ENCODE measurements at regions not wholly inside any gene's neighbourhood (a gene's known extent, or its start where the extent isn't known, plus 50 kb on each side); places are given as distances from the start of the nearest gene placed in this dataset.
"Not testable (repeated sequence)": the region's sequence is repeated elsewhere in the genome, so short reads cannot be mapped to it uniquely, and the experiment has no call there.

GRCh38 chr5:96329886-96330529 is 103.0 kb downstream of the PCSK1 start:
- H3K9me3 ChIP-seq (ENCODE audit: low read length), result no peaks in the 10 kb centered on the region

GRCh38 chr5:96329289-96329688 is 103.8 kb downstream of the PCSK1 start:
- Histone ChIP-seq H2AFZ (ENCODE audit: low read depth, low read length) (peak overlapping the region; percentile 17), H3K4me3 (ENCODE audit: low read length) (no peak overlapping the region), H3K4me1 (ENCODE audit: insufficient read depth, low read length) (no peaks in the 10 kb centered on the region), H3K36me3 (ENCODE audit: insufficient read depth, low read length) (no peaks in the 10 kb centered on the region), H3K27me3 (ENCODE audit: insufficient read depth, low read length) (no peaks in the 10 kb centered on the region), H3K9me3 (ENCODE audit: low read length) (no peaks in the 10 kb centered on the region)

More at GRCh38 chr5:96329886-96330529, 103.0 kb downstream of the PCSK1 start:
- Histone ChIP-seq H3K27me3 (ENCODE audit: insufficient read depth, low read length) (no peaks in the 10 kb centered on the region), H3K4me3 (ENCODE audit: low read length) (no peak overlapping the region), H2AFZ (ENCODE audit: low read depth, low read length) (no peak overlapping the region), H3K4me1 (ENCODE audit: insufficient read depth, low read length) (no peaks in the 10 kb centered on the region), H3K36me3 (ENCODE audit: insufficient read depth, low read length) (no peaks in the 10 kb centered on the region)

- H3K4me3 ChIP-seq (ENCODE audit: low read length), result no peak overlapping the region
- H3K4me1 ChIP-seq (ENCODE audit: insufficient read depth, low read length), result no peaks in the 10 kb centered on the region
- no peaks in the 10 kb centered on the region for H3K36me3 ChIP-seq (ENCODE audit: insufficient read depth, low read length)
- H3K9me3 ChIP-seq (ENCODE audit: low read length), result no peaks in the 10 kb centered on the region
- no peak overlapping the region for H2AFZ ChIP-seq (ENCODE audit: low read depth, low read length)
- no peaks in the 10 kb centered on the region for H3K27me3 ChIP-seq (ENCODE audit: insufficient read depth, low read length)
Observed at GRCh38 chr5:96327722-96328121, 105.3 kb downstream of the PCSK1 start.

- no peak overlapping the region for H3K4me3 ChIP-seq (ENCODE audit: low read length)
- H2AFZ ChIP-seq (ENCODE audit: low read depth, low read length), result no peak overlapping the region
- H3K4me1 ChIP-seq (ENCODE audit: insufficient read depth, low read length), result no peaks in the 10 kb centered on the region
Observed at GRCh38 chr5:96326902-96327301, 106.1 kb downstream of the PCSK1 start.

GRCh38 chr5:96324708-96325107 is 108.3 kb downstream of the PCSK1 start:
- no peak overlapping the region for H3K4me3 ChIP-seq (ENCODE audit: low read length)

More at GRCh38 chr5:96326902-96327301, 106.1 kb downstream of the PCSK1 start:
- Histone ChIP-seq H3K36me3 (ENCODE audit: insufficient read depth, low read length) (no peaks in the 10 kb centered on the region), H3K9me3 (ENCODE audit: low read length) (peaks cover 3% of the 10 kb centered on the region), H3K27me3 (ENCODE audit: insufficient read depth, low read length) (no peaks in the 10 kb centered on the region)

GRCh38 chr5:96322865-96323264 is 110.2 kb downstream of the PCSK1 start:
- Histone ChIP-seq H3K27me3 (ENCODE audit: insufficient read depth, low read length) (no peaks in the 10 kb centered on the region), H3K36me3 (ENCODE audit: insufficient read depth, low read length) (no peaks in the 10 kb centered on the region), H3K4me3 (ENCODE audit: low read length) (no peak overlapping the region), H2AFZ (ENCODE audit: low read depth, low read length) (no peak overlapping the region), H3K9me3 (ENCODE audit: low read length) (peaks cover 3% of the 10 kb centered on the region), H3K4me1 (ENCODE audit: insufficient read depth, low read length) (no peaks in the 10 kb centered on the region)

More at GRCh38 chr5:96324708-96325107, 108.3 kb downstream of the PCSK1 start:
- Histone ChIP-seq H3K9me3 (ENCODE audit: low read length) (peaks cover 3% of the 10 kb centered on the region), H3K27me3 (ENCODE audit: insufficient read depth, low read length) (no peaks in the 10 kb centered on the region), H2AFZ (ENCODE audit: low read depth, low read length) (no peak overlapping the region), H3K36me3 (ENCODE audit: insufficient read depth, low read length) (no peaks in the 10 kb centered on the region), H3K4me1 (ENCODE audit: insufficient read depth, low read length) (no peaks in the 10 kb centered on the region)

GRCh38 chr5:96322217-96322616 is 110.8 kb downstream of the PCSK1 start:
- Histone ChIP-seq H2AFZ (ENCODE audit: low read depth, low read length) (no peak overlapping the region), H3K4me1 (ENCODE audit: insufficient read depth, low read length) (no peaks in the 10 kb centered on the region), H3K27me3 (ENCODE audit: insufficient read depth, low read length) (no peaks in the 10 kb centered on the region)

GRCh38 chr5:96321345-96321744 is 111.7 kb downstream of the PCSK1 start:
- Histone ChIP-seq H3K9me3 (ENCODE audit: low read length) (peaks cover 3% of the 10 kb centered on the region), H3K4me3 (ENCODE audit: low read length) (no peak overlapping the region), H2AFZ (ENCODE audit: low read depth, low read length) (no peak overlapping the region), H3K4me1 (ENCODE audit: insufficient read depth, low read length) (no peaks in the 10 kb centered on the region), H3K36me3 (ENCODE audit: insufficient read depth, low read length) (no peaks in the 10 kb centered on the region), H3K27me3 (ENCODE audit: insufficient read depth, low read length) (no peaks in the 10 kb centered on the region)

More at GRCh38 chr5:96322217-96322616, 110.8 kb downstream of the PCSK1 start:
- Histone ChIP-seq H3K9me3 (ENCODE audit: low read length) (peaks cover 3% of the 10 kb centered on the region), H3K36me3 (ENCODE audit: insufficient read depth, low read length) (no peaks in the 10 kb centered on the region), H3K4me3 (ENCODE audit: low read length) (no peak overlapping the region)

- Histone ChIP-seq H3K27me3 (ENCODE audit: insufficient read depth, low read length) (no peaks in the 10 kb centered on the region), H3K9me3 (ENCODE audit: low read length) (peaks cover 3% of the 10 kb centered on the region), H3K36me3 (ENCODE audit: insufficient read depth, low read length) (no peaks in the 10 kb centered on the region), H3K4me1 (ENCODE audit: insufficient read depth, low read length) (peaks cover 2% of the 10 kb centered on the region), H2AFZ (ENCODE audit: low read depth, low read length) (no peak overlapping the region), H3K4me3 (ENCODE audit: low read length) (no peak overlapping the region)
Observed at GRCh38 chr5:96320797-96321196, 112.3 kb downstream of the PCSK1 start.

- not testable (repeated sequence) for H3K36me3 ChIP-seq (ENCODE audit: insufficient read depth, low read length); H3K4me3 ChIP-seq (ENCODE audit: low read length); H2AFZ ChIP-seq (ENCODE audit: low read depth, low read length); H3K9me3 ChIP-seq (ENCODE audit: low read length); H3K27me3 ChIP-seq (ENCODE audit: insufficient read depth, low read length); H3K4me1 ChIP-seq (ENCODE audit: insufficient read depth, low read length)
Observed at GRCh38 chr5:96319981-96320739, 112.9 kb downstream of the PCSK1 start.

GRCh38 chr5:96318569-96319110 is 114.4 kb downstream of the PCSK1 start:
- Histone ChIP-seq H2AFZ (ENCODE audit: low read depth, low read length) (no peak overlapping the region), H3K9me3 (ENCODE audit: low read length) (peaks cover 3% of the 10 kb centered on the region), H3K36me3 (ENCODE audit: insufficient read depth, low read length) (no peaks in the 10 kb centered on the region), H3K4me3 (ENCODE audit: low read length) (no peak overlapping the region), H3K27me3 (ENCODE audit: insufficient read depth, low read length) (no peaks in the 10 kb centered on the region), H3K4me1 (ENCODE audit: insufficient read depth, low read length) (peaks cover 2% of the 10 kb centered on the region)

GRCh38 chr5:96317945-96318344 is 115.1 kb downstream of the PCSK1 start:
- Histone ChIP-seq H3K36me3 (ENCODE audit: insufficient read depth, low read length) (no peaks in the 10 kb centered on the region), H3K27me3 (ENCODE audit: insufficient read depth, low read length) (no peaks in the 10 kb centered on the region), H3K9me3 (ENCODE audit: low read length) (peaks cover 3% of the 10 kb centered on the region), H2AFZ (ENCODE audit: low read depth, low read length) (no peak overlapping the region), H3K4me3 (ENCODE audit: low read length) (no peak overlapping the region), H3K4me1 (ENCODE audit: insufficient read depth, low read length) (peaks cover 2% of the 10 kb centered on the region)

GRCh38 chr5:96316487-96316886 is 116.6 kb downstream of the PCSK1 start:
- no peaks in the 10 kb centered on the region for H3K27me3 ChIP-seq (ENCODE audit: insufficient read depth, low read length)
- peaks cover 2% of the 10 kb centered on the region for H3K4me1 ChIP-seq (ENCODE audit: insufficient read depth, low read length)

More at GRCh38 chr5:96316487-96316886, 116.6 kb downstream of the PCSK1 start:
- Histone ChIP-seq H3K9me3 (ENCODE audit: low read length) (no peaks in the 10 kb centered on the region), H3K36me3 (ENCODE audit: insufficient read depth, low read length) (no peaks in the 10 kb centered on the region), H3K4me3 (ENCODE audit: low read length) (no peak overlapping the region), H2AFZ (ENCODE audit: low read depth, low read length) (no peak overlapping the region)

All from neuron (in vitro differentiated cells).